ENCODE measurements at regions not wholly inside any gene's neighbourhood (a gene's known extent, or its start where the extent isn't known, plus 50 kb on each side); places are given as distances from the start of the nearest gene placed in this dataset.

DNA sequence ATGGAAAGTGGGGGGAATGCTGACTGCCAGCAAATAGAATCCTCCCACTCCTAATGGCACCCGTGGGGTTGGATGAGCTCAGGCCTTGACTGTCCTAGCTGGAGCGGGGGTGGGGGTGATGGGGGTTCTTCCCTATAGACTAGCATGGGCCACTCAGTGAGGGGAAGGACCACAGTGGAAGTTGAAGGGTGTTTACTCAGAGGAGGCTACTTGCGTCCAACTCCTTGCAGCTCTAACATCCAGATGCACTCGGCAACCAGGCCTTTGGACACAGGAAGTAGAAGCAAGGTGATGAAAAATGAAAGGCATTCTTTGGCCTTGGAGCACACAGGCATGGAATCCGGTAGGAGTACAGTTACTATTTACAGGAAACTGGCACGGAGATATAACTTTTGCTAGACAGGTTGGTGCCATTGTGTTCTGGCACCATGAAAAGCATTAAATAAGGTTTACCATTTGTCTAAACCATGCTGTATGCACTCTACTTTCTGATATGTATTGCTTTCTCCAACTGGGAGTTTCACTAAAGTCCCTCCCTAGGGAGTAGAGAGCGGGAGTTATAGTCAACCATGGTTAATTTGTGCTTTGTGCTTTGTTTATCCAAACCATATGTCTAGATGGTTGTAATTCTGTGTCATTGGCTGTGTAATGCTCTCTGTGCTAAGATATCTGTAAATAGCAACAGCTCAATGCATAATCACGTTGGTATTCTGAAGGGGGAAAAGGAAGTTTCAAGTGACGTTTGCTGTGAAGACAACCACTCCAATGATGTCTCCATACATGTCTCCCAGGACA lies 125.3 kb downstream of the TSHZ3 start:
- no peak for DNase-seq

DNA sequence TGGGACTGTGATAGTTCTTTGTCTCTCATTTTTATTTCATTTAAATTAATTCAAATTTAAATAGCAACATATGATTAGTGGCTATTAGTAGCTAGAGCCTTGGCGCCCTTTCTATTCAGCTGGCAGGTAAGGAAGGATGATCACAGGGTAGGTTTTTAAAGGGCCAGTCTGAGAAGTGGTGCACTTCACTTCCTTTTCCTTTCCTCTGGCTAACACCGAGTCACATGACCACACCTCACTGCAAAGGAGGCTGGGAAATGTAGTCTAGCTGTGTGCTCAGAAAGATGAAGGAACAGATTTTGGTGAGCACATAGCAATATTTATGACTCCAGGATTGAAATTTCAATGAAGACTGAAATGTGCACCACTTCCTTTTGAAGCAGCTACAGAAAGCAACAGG lies 128.7 kb downstream of the TSHZ3 start:
- DNase-seq: peak in 2 of 6 experiments; percentile 6 to 25

GRCh38 chr19:31214997-31215396 lies 134.2 kb downstream of the TSHZ3 start:
- no peak for DNase-seq

DNA sequence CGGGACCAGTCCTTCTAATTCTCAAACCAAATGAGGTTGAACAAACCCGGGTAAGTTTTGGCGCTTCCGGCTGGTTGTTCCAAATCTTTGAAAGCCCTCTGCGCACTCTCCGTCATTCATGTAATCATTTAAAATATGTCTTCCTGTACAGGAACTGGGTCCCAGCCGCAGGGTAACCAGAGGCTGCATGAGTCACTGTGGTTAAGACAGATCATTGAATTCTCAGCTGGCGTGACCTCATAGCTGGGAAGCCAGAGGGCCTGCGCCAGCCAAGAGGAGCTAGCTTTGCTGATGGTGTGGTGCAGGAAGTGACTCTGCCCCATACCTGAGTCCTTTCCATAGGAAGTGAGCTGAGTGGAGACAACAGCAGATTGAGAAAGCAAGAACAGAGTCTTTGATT lies 135.2 kb downstream of the TSHZ3 start:
- peak; percentile 48 to 85 (median 68) for DNase-seq

GRCh38 chr19:31211088-31211487 lies 138.1 kb downstream of the TSHZ3 start:
- DNase-seq: no peak

DNA sequence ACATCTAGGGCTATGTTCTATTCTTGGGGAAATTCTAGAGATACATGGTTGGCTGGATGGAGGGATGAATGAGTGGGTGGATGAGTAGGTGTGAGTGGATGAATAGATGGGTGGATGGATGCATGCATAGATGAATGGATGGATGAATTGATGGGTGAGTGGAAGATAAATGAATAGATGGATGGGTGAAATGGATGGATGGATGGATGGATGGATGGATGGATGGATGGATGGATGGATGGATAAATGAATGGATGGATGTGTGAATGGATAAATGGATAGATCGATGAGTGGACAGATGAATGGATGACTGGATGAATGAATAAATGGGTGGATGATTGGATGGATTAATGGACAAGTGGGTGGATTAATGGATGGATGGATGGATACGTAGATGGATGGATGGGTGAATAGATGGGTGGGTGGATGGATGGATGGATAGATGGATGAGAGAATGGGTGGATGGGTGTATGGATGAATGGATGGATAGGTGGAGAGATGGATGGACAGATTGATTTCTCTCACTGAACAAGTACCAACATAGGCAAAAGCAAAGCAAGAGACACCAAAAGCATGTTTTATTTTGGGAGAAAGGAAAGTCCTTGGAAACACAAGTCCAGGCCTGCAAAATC lies 143.2 kb downstream of the TSHZ3 start:
- no peak for DNase-seq

GRCh38 chr19:31204115-31204514 lies 145.1 kb downstream of the TSHZ3 start:
- DNase-seq: no peak

- no peak for DNase-seq
Measured at GRCh38 chr19:31185261-31185660, 164.0 kb downstream of the TSHZ3 start.

DNA sequence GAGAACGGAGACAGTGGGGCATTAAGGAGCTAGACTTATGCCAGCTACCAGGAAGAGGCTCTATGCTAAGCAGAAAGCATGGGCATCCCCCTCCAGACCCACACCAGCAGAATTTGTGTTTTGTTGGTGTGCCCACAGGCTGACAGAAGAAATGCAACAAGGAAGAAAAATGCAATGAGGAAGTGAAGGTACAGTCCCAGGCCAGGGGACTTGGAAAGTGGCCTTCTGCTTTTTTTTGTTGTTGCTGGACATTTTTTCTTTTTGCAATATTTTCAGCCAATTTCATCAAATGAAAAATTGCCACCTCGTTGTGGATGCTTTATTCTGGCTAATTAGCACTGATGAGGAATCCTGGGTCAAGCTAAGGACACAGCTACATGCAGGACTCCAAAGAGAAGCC lies 167.7 kb downstream of the TSHZ3 start:
- DNase-seq: no peak

GRCh38 chr19:31180907-31181306 lies 168.3 kb downstream of the TSHZ3 start:
- no peak for DNase-seq

GRCh38 chr19:31179471-31179852 lies 169.8 kb downstream of the TSHZ3 start:
- DNase-seq: no peak

DNA sequence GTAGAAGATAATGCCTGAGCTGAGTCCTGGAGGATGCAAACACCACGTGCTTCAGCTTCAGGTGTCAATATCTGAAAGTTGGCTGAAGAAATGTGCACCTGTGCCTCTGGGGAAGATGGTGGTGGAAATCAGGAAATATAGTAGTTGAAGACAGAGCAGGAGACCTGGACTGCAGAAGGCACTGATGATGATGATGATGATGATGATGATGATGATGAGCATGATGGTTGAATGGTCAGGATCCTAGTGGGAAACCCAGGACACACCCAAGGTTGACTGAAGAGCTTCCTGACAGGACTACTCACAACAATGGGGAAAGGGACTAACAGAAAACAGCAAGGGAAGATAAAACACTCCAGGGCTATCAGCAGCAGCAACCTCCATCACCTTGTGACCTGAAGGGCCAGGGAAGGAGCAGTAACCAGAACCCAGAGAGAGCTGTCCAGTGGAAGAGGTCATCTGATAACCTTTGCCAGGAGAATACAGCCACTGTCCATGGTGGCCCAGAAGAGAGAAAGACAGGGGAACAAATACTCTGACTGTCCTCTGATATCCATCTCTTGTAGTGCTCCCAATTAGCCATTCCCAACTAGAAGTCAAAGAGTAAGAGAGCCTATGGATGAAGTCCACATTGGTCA lies 170.3 kb downstream of the TSHZ3 start:
- DNase-seq: no peak

- no peak for DNase-seq
Measured at GRCh38 chr19:31177246-31177645, 172.0 kb downstream of the TSHZ3 start.

DNA sequence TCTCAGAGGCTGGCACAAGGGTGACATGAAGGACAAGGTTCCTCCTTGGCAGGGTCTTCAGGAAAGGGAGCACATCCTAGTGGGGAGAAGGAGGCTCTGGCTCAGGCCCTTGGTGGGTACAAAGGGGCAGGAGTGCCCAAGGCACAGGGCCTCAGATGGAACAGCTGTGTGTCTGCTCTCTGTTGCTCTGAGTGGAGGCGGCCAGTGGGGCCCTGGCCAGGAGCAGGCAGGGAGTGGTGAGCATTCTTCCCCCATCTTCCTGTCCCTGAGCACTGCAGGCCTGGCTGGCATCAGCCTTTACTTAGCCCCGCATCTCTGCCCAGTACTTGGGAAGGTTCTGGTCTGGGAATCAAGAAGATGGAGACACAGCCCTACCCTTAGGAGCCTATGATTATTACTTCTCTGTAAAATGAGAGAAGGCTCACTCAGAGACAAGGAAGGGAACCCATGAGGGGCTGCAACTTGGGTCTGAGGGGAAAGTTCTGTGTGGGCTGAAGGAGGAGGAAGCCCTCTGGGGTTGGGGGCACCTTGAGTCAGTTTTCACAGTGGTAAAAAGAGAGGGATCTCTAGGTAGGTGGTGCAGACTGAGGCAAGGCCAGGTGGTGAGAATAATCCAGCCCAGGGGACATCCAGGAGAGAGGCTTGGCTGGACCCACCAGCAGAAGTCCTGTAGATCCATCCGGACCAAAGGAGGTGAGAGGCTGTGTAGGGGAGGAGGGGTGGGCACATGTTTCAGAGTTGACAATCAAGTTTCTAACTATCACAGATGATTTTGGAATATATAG lies 173.5 kb downstream of the TSHZ3 start:
- no peak for DNase-seq

GRCh38 chr19:31174948-31175347 lies 174.3 kb downstream of the TSHZ3 start:
- DNase-seq: no peak

GRCh38 chr19:31173991-31174390 lies 175.2 kb downstream of the TSHZ3 start:
- DNase-seq: no peak

DNA sequence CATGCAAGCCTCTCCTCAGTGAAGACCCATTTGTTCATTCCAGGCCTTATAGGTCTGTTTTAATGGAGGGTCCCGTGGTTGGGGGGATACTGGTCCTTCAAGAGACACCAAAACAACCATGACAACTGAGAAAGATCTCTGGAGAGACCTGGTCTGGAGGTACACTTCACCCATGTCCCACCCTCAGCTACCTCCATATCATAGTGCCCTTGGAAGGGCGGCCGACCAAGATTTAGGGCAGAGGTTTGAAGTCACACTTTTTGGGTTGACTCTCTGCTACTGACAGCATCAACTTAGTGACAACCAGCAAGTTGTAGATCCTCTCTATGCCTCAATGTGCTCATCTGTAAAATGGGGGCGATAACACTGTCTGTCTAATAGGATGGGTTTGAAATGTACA lies 177.3 kb downstream of the TSHZ3 start:
- no peak for DNase-seq

DNA sequence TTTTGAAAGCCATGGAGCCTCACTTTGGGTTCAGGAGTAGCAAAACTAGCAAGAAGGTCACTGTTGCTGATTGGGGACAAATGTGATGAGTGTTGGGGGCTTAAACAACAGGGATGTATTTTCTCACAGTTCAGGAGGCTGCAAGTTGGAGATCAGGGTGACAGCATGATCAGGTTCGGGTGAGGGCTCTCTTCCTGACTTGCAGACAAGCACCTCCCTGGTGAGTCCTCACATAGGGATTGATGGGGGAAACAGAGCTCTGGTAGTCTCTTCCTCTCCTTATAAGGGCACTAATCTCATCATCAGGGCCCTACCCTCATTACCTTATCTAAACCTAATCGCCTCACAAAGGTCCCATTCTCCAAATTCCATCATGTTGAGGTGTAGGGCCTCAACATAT lies 179.2 kb downstream of the TSHZ3 start:
- DNase-seq: no peak

DNA sequence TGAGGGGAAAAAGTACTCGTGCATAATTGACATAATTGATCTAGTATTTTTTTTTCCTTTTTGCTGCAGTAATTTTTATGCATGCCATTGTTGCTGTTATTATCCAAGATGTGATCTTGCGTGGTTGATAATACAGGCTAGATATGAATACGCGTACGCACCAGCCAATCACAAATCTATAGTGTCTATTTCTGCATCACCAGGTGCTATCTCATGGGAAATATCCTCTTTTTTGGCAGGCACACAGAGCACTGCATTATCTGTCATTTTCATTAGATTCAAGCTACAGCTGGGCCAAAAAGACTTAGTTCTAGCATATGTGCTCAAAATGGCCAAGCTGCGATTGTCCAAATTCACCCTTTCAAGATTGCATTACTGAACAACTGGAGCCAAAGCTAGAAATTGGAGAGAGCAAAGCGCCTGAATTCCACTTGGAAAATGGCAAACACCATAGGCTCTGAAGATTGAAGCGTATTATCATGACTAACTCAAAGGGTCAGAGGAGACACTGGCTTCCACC lies 181.1 kb downstream of the TSHZ3 start:
- no peak for DNase-seq

- no peak for DNase-seq
Measured at GRCh38 chr19:31167690-31168089, 181.5 kb downstream of the TSHZ3 start.

- DNase-seq: no peak
Measured at GRCh38 chr19:31166206-31166605, 183.0 kb downstream of the TSHZ3 start.

- no peak for DNase-seq
Measured at GRCh38 chr19:31164791-31165251, 184.4 kb downstream of the TSHZ3 start.

DNA sequence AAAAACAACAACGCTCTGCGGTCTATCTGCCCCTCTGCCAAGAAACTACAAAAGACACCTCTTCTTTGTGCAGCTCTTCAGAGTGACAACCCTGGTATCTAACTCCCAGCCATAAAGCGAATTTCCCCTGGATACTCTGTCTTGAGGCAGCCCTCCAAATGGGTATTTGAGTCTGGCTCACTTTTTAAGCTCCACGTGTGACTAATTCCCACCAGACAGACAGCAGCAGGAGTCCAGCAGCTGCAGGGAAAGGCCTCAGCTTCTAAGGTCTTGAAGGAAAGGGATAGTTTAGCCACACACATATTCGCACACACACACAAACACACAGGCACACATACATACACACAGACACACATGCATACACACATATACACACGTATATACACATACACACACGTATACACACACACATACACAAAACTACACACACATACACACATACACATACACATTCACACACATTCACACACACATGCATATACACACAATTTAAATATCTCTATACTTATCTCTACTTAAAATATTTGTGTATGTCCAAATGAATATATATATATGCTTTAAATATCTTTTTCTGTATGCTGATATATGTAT lies 188.8 kb downstream of the TSHZ3 start:
- DNase-seq: no peak
